H9 (cell line): ENCODE measurements at regions not wholly inside any gene's neighbourhood (a gene's known extent, or its start where the extent isn't known, plus 50 kb on each side); places are given as distances from the start of the nearest gene placed in this dataset.

Experiments
- DNase-seq: peaks from one replicate; pipeline ENCODE4 v3.0.0-alpha.2; 2017
- H2AFZ ChIP-seq: one replicate; pipeline ENCODE4 v1.6.1; 2013; ENCODE audit warnings: mild to moderate bottlenecking, low read length, control low read depth, moderate library complexity
- H2AK5ac ChIP-seq: 2 replicates; pipeline ENCODE4 v1.6.1; 2013; ENCODE audit warnings: low read length, control low read depth, mixed read lengths; ENCODE audit not compliant: insufficient read length
- H2BK120ac ChIP-seq: one replicate; pipeline ENCODE4 v1.6.1; 2013; ENCODE audit warnings: low read depth, mild to moderate bottlenecking, low read length, control low read depth, inconsistent platforms; ENCODE audit not compliant: poor library complexity, severe bottlenecking
- H2BK12ac ChIP-seq: 2 replicates; pipeline ENCODE4 v1.6.1; 2013; ENCODE audit warnings: low read length, control low read depth, mixed read lengths, low read depth; ENCODE audit not compliant: insufficient read length
- H2BK15ac ChIP-seq: 2 replicates; pipeline ENCODE4 v1.6.1; 2013; ENCODE audit warnings: low read depth, low read length, control low read depth
- H2BK20ac ChIP-seq: one replicate; pipeline ENCODE4 v1.6.1; 2013; ENCODE audit warnings: low read depth, mild to moderate bottlenecking, low read length, control low read depth, inconsistent platforms; ENCODE audit not compliant: poor library complexity, severe bottlenecking
- H2BK5ac ChIP-seq: 2 replicates; pipeline ENCODE4 v1.6.1; 2013; ENCODE audit warnings: low read length, control low read depth, mixed read lengths; ENCODE audit not compliant: insufficient read length
- H3K14ac ChIP-seq: 2 replicates; pipeline ENCODE4 v1.6.1; 2013; ENCODE audit warnings: low read length, control low read depth; ENCODE audit not compliant: insufficient read depth
- H3K18ac ChIP-seq: 2 replicates; pipeline ENCODE4 v1.6.1; 2013; ENCODE audit warnings: low read depth, mild to moderate bottlenecking, mixed read lengths, low read length, control low read depth; ENCODE audit not compliant: insufficient read length
- H3K23ac ChIP-seq: 2 replicates; pipeline ENCODE4 v1.6.1; 2013; ENCODE audit warnings: low read length, control low read depth, mixed read lengths, low read depth; ENCODE audit not compliant: insufficient read length
- H3K23me2 ChIP-seq: 2 replicates; pipeline ENCODE4 v1.6.1; 2013; ENCODE audit warnings: low read depth, mild to moderate bottlenecking, mixed read lengths, low read length, control low read depth; ENCODE audit not compliant: insufficient read length, poor library complexity, severe bottlenecking
- H3K27ac ChIP-seq: 2 replicates; pipeline ENCODE4 v1.5.1; 2013; ENCODE audit warnings: low read length, control low read depth, mixed read lengths, low read depth; ENCODE audit not compliant: insufficient read length
- H3K27me3 ChIP-seq: 2 replicates; pipeline ENCODE4 v1.6.1; 2013; ENCODE audit warnings: low read length, control low read depth, inconsistent platforms; ENCODE audit not compliant: insufficient read depth
- H3K4ac ChIP-seq: 2 replicates; pipeline ENCODE4 v1.6.1; 2013; ENCODE audit warnings: low read depth, mild to moderate bottlenecking, control low read depth, inconsistent platforms, low read length, moderate library complexity
- H3K4me1 ChIP-seq: 2 replicates; pipeline ENCODE4 v1.6.1; 2013; ENCODE audit warnings: low read length, control low read depth, inconsistent platforms; ENCODE audit not compliant: insufficient read depth
- H3K4me2 ChIP-seq: 2 replicates; pipeline ENCODE4 v1.6.1; 2013; ENCODE audit warnings: low read length, control low read depth, mixed read lengths; ENCODE audit not compliant: insufficient read length, insufficient read depth
- H3K56ac ChIP-seq: 2 replicates; pipeline ENCODE4 v1.6.1; 2013; ENCODE audit warnings: low read depth, mild to moderate bottlenecking, mixed read lengths, low read length, control low read depth; ENCODE audit not compliant: insufficient read length
- H3K79me1 ChIP-seq: 2 replicates; pipeline ENCODE4 v1.6.1; 2013; ENCODE audit warnings: low read depth, mild to moderate bottlenecking, moderate library complexity, low read length, control low read depth, inconsistent platforms; ENCODE audit not compliant: insufficient read depth, poor library complexity, severe bottlenecking
- H3K79me2 ChIP-seq: 2 replicates; pipeline ENCODE4 v1.6.1; 2013; ENCODE audit warnings: low read length, control low read depth, inconsistent platforms; ENCODE audit not compliant: insufficient read depth
- H3K9ac ChIP-seq: 2 replicates; pipeline ENCODE4 v1.6.1; 2013; ENCODE audit warnings: low read length, control low read depth, mixed read lengths; ENCODE audit not compliant: insufficient read length; ENCODE audit errors: extremely low read depth
- H3K9me3 ChIP-seq: one replicate; pipeline ENCODE4 v1.6.1; 2013; ENCODE audit warnings: low read depth, low read length, inconsistent platforms; ENCODE audit not compliant: control insufficient read depth
- H3T11ph ChIP-seq: one replicate; pipeline ENCODE4 v1.6.1; 2013; ENCODE audit warnings: mild to moderate bottlenecking, low read length, control low read depth, inconsistent platforms
- H4K20me1 ChIP-seq: one replicate; pipeline ENCODE4 v1.6.1; 2013; ENCODE audit not compliant: control insufficient read depth, insufficient read length, insufficient read depth
- H4K5ac ChIP-seq: 2 replicates; pipeline ENCODE4 v1.6.1; 2013; ENCODE audit warnings: low read depth, mild to moderate bottlenecking, mixed read lengths, low read length, control low read depth; ENCODE audit not compliant: insufficient read length
- H4K8ac ChIP-seq: replicated peaks from 2 replicates; pipeline ENCODE4 v1.6.1; 2013; ENCODE audit warnings: low read length, control low read depth, mixed read lengths, low read depth; ENCODE audit not compliant: insufficient read length
- H4K91ac ChIP-seq: 2 replicates; pipeline ENCODE4 v1.6.1; 2013; ENCODE audit warnings: low read depth, mild to moderate bottlenecking, moderate library complexity, mixed read lengths, low read length, control low read depth; ENCODE audit not compliant: insufficient read length
- H3K27ac Mint-ChIP-seq, 3 experiments: 2 replicates in 2 of 3; 3 replicates in 1 of 3; pipeline ENCODE4 v1.8.0; 2020 to 2021; ENCODE audit warnings: mixed read lengths in 3 of 3, mild to moderate bottlenecking in 1 of 3, moderate library complexity in 1 of 3
- H3K27me3 Mint-ChIP-seq: 2 replicates; pipeline ENCODE4 v1.8.0; 2021; ENCODE audit warnings: low read depth, mild to moderate bottlenecking, moderate library complexity, mixed read lengths
- H3K36me3 Mint-ChIP-seq, 3 experiments: 2 replicates in 2 of 3; 3 replicates in 1 of 3; pipeline ENCODE4 v1.8.0; 2020 to 2021; ENCODE audit warnings: low read depth in 3 of 3, mixed read lengths in 3 of 3; ENCODE audit not compliant: insufficient read depth in 1 of 3
- H3K4me1 Mint-ChIP-seq, 2 experiments: 2 replicates each; pipeline ENCODE4 v1.8.0; 2020; ENCODE audit warnings: mixed read lengths in 2 of 2
- H3K4me3 Mint-ChIP-seq, 2 experiments: 2 replicates in 1 of 2; 3 replicates in 1 of 2; pipeline ENCODE4 v1.8.0; 2020 to 2021; ENCODE audit warnings: mild to moderate bottlenecking in 2 of 2, mixed read lengths in 2 of 2, moderate library complexity in 1 of 2
- H3K9me3 Mint-ChIP-seq, 2 experiments: 2 replicates in 1 of 2; 3 replicates in 1 of 2; pipeline ENCODE4 v1.8.0; 2020; ENCODE audit warnings: mild to moderate bottlenecking in 2 of 2, mixed read lengths in 2 of 2, moderate library complexity in 1 of 2
- WGBS: extraction: QIAGEN DNeasy Blood & Tissue Kit; methylation state at CpG from one replicate; pipeline ENCODE4 v1.1.7; 2013; ENCODE audit warnings: missing lambda C conversion rate, low lambda C conversion rate, mixed read lengths; ENCODE audit not compliant: insufficient read length; ENCODE audit errors: extremely low coverage; 5-methylcytosine and 5-hydroxymethylcytosine counted together
- TF ChIP-seq, protein P1 (sequence below): fragments of 200-600 bp; sonication (generic); conservative IDR thresholded peaks from 3 replicates; pipeline ENCODE4 v1.8.0; 2021; ENCODE audit warnings: antibody characterized with exemption, mild to moderate bottlenecking

DNA sequence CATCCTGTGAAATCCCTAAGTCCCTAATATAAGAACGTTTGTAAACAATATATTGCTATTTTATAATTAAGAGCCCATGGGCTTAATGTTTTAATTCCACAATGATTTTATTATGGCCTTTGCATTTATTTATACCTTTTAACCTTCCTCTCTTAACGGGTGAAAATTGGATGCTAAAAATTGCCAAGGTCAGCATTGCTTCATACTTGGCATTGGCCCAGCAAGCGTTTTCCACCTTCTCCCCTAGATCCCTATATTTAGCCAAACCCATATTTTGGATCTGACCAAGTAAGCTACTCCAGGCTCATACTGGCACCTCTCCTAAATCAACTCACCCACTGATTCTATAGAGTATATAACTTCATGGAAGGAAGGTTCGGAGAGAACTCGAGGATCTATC lies 188.0 kb upstream of the NR2F2 start:
- no peak overlapping the region for H3K4me3 Mint-ChIP-seq

More for the DNA sequence above, 188.0 kb upstream of the NR2F2 start:
- Histone ChIP-seq H2BK120ac (no peak overlapping the region), H2AFZ (no peak overlapping the region), H2AK5ac (no peak overlapping the region), H3K56ac (no peak overlapping the region), H3K4ac (no peak overlapping the region), H3K9ac (no peak overlapping the region), H3K4me2 (no peak overlapping the region), H3K79me2 (no peaks in the 10 kb centered on the region), H3K23ac (no peak overlapping the region), H3K79me1 (no peaks in the 10 kb centered on the region), H4K20me1 (no peaks in the 10 kb centered on the region), H4K8ac (no peak overlapping the region), H2BK5ac (no peak overlapping the region), H3K27ac (no peak overlapping the region), H3K27me3 (no peaks in the 10 kb centered on the region), H3K4me1 (no peaks in the 10 kb centered on the region), H2BK20ac (no peak overlapping the region), H2BK12ac (no peak overlapping the region), H3K9me3 (no peaks in the 10 kb centered on the region), H3K14ac (no peak overlapping the region), H3T11ph (no peak overlapping the region), H4K5ac (no peak overlapping the region), H2BK15ac (no peak overlapping the region), H3K23me2 (no peaks in the 10 kb centered on the region), H3K18ac (no peak overlapping the region), H4K91ac (no peak overlapping the region)
- Mint-ChIP-seq H3K27ac (no peak overlapping the region), H3K36me3 (peaks cover 0 to 5% (median 0%) of the 10 kb centered on the region in 3 experiments; a peak in 2 of 7 replicates), H3K4me1 (peaks cover 6 to 13% of the 10 kb centered on the region in 2 experiments; a peak in 3 of 4 replicates), H3K27me3 (peaks cover 14% of the 10 kb centered on the region), H3K9me3 (peaks cover 4 to 8% of the 10 kb centered on the region in 2 experiments; a peak in 4 of 5 replicates)
- TF ChIP-seq, protein P1, sequence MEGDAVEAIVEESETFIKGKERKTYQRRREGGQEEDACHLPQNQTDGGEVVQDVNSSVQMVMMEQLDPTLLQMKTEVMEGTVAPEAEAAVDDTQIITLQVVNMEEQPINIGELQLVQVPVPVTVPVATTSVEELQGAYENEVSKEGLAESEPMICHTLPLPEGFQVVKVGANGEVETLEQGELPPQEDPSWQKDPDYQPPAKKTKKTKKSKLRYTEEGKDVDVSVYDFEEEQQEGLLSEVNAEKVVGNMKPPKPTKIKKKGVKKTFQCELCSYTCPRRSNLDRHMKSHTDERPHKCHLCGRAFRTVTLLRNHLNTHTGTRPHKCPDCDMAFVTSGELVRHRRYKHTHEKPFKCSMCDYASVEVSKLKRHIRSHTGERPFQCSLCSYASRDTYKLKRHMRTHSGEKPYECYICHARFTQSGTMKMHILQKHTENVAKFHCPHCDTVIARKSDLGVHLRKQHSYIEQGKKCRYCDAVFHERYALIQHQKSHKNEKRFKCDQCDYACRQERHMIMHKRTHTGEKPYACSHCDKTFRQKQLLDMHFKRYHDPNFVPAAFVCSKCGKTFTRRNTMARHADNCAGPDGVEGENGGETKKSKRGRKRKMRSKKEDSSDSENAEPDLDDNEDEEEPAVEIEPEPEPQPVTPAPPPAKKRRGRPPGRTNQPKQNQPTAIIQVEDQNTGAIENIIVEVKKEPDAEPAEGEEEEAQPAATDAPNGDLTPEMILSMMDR = no peak
- no peak for DNase-seq
- WGBS = no CpG with 5 or more reads among the region's 5 CpGs
